HL-60 (cell line): ENCODE measurements at regions not wholly inside any gene's neighbourhood (a gene's known extent, or its start where the extent isn't known, plus 50 kb on each side); places are given as distances from the start of the nearest gene placed in this dataset.

Source experiments
- DNase-seq, 2 experiments: peaks; one replicate each; pipeline ENCODE4 v3.0.0-alpha.2; 2010 to 2020; ENCODE audit warnings: low read depth in 1 of 2, low spot score in 1 of 2
- H3K27ac ChIP-seq: fragments of 250-450 bp; sonication (Bioruptor Pico); replicated peaks from 2 replicates; pipeline ENCODE4 v1.5.1; 2020; ENCODE audit warnings: mild to moderate bottlenecking, moderate library complexity
- H3K27me3 ChIP-seq: fragments of 250-450 bp; sonication (Bioruptor Pico); 2 replicates; pipeline ENCODE4 v1.5.1; 2021; ENCODE audit warnings: mild to moderate bottlenecking, moderate library complexity; ENCODE audit not compliant: insufficient read depth, poor library complexity, severe bottlenecking
- H3K4me3 ChIP-seq: replicated peaks from 2 replicates; pipeline ENCODE4 v1.5.1; 2011; ENCODE audit warnings: mild to moderate bottlenecking, control low read depth, low read length; ENCODE audit not compliant: insufficient read depth
- GABPA ChIP-seq: IDR thresholded peaks from 2 replicates; pipeline ENCODE4 v1.6.1; 2012; ENCODE audit warnings: low read depth
- POLR2AphosphoS5 ChIP-seq: IDR thresholded peaks from 2 replicates; pipeline ENCODE4 v1.6.1; 2012; ENCODE audit warnings: low read depth
- REST ChIP-seq: IDR thresholded peaks from 2 replicates; pipeline ENCODE4 v1.6.1; 2012; ENCODE audit warnings: low read depth; ENCODE audit not compliant: insufficient replicate concordance
- SPI1 ChIP-seq: IDR thresholded peaks from 2 replicates; pipeline ENCODE4 v1.6.1; 2012; ENCODE audit warnings: low read depth, mild to moderate bottlenecking, borderline replicate concordance
- TF ChIP-seq, protein P1 (sequence below): IDR thresholded peaks from one replicate; pipeline ENCODE4 v1.5.1; 2011; ENCODE audit warnings: low read length, control low read depth, inconsistent platforms; ENCODE audit not compliant: insufficient read depth

- no peak overlapping the region for H3K27ac ChIP-seq
- H3K27me3 ChIP-seq = no peaks in the 10 kb centered on the region
- no peak for DNase-seq
- TF ChIP-seq POLR2AphosphoS5 (no peak), GABPA (no peak), REST (no peak), SPI1 (no peak)
- TF ChIP-seq, protein P1, sequence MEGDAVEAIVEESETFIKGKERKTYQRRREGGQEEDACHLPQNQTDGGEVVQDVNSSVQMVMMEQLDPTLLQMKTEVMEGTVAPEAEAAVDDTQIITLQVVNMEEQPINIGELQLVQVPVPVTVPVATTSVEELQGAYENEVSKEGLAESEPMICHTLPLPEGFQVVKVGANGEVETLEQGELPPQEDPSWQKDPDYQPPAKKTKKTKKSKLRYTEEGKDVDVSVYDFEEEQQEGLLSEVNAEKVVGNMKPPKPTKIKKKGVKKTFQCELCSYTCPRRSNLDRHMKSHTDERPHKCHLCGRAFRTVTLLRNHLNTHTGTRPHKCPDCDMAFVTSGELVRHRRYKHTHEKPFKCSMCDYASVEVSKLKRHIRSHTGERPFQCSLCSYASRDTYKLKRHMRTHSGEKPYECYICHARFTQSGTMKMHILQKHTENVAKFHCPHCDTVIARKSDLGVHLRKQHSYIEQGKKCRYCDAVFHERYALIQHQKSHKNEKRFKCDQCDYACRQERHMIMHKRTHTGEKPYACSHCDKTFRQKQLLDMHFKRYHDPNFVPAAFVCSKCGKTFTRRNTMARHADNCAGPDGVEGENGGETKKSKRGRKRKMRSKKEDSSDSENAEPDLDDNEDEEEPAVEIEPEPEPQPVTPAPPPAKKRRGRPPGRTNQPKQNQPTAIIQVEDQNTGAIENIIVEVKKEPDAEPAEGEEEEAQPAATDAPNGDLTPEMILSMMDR = no peak
- no peak overlapping the region for H3K4me3 ChIP-seq
These were observed 152.9 kb upstream of the NDN start for GRCh38 chr15:23839893-23840474.

DNA sequence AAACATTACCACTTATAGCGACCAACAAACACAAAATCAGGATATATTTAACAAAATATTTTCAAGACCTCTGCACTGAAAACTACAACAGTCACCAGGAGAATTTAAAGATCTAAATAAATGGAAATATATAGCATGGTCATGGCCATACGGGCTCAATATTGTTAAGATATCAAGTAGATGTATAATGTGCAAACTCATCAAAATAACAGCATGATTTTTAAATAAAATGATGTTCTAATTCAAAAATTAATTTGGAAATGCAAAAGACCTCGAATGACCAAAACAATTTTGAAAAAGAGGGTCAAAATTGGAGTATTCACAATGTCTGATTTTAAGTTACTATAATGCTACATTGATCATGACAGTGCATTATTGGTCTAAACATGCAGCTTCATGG is 159.1 kb upstream of the NDN start:
- Histone ChIP-seq H3K4me3 (no peak overlapping the region), H3K27ac (no peak overlapping the region), H3K27me3 (no peaks in the 10 kb centered on the region)
- no peak for DNase-seq
- TF ChIP-seq, protein P1 = no peak
- TF ChIP-seq REST = no peak
- no peak for TF ChIP-seq GABPA
- TF ChIP-seq POLR2AphosphoS5 = no peak
- no peak for TF ChIP-seq SPI1

DNA sequence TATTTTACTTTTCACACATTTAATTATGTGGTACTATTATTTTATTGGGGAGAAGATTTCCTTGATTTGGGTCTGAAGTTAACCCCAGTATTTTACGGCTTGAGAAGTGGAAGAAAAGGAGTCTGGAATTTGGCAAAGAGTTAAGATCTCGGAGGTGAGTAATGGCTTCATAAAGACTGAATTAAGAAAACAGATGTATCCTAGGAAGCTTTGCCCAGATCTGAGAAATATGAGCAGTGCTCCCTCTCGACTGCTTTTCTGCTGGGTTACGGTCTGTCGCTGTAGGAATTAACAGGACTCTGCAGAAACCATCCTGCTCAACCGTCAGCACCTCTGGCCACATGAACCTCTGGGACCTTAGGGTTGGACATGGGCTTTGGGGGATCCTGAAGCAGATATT is 163.6 kb upstream of the NDN start:
- Histone ChIP-seq H3K27ac (no peak overlapping the region), H3K4me3 (no peak overlapping the region)
- TF ChIP-seq REST (no peak), GABPA (no peak), POLR2AphosphoS5 (no peak), SPI1 (no peak)
- TF ChIP-seq, protein P1 = no peak

More for the DNA sequence above, 163.6 kb upstream of the NDN start:
- H3K27me3 ChIP-seq = no peaks in the 10 kb centered on the region
- no peak for DNase-seq
